ENCODE measurements at regions not wholly inside any gene's neighbourhood (a gene's known extent, or its start where the extent isn't known, plus 50 kb on each side); places are given as distances from the start of the nearest gene placed in this dataset.

DNA sequence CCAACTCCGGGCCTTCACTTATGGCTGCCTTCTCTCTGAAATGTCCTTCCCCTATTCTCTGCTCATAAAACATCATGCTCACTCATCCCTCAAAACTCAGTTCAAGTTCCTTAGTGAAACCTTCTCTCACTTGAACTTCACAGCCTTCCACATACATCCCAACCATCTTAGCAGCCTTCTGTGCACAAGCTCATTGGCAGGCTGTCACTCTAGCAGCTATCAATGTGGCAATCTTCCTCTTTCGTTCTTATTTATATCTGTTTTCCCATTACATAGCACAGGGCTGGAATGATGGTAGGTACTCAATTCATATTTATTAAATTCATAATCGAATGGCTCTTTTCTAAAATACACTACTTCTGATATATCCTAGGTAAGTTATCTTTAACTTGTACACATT lies 66.4 kb upstream of the MCTP2 start:
- H3K9me3 ChIP-seq (replicated peaks; ENCODE audit: control insufficient read depth, insufficient read depth, low read depth, low read length), result no peaks in the 10 kb centered on the region
- no peaks in the 10 kb centered on the region for H4K20me1 ChIP-seq (replicated peaks; ENCODE audit: control insufficient read depth, insufficient read depth, low read length)
- no peak overlapping the region for H3K4me3 ChIP-seq
- no peak overlapping the region for H3K27ac ChIP-seq (ENCODE audit: extremely low read depth, low read depth, low read length)
- no peak overlapping the region for H3K9ac ChIP-seq (ENCODE audit: insufficient read depth in 1 of 2, low read depth in 2 of 2, low read length in 2 of 2)
- in situ Hi-C loops (cut with MboI), result no loop called here
- H3K27me3 ChIP-seq (ENCODE audit: control insufficient read depth in 2 of 2, insufficient read depth in 2 of 2, low read length in 2 of 2), result no peaks in the 10 kb centered on the region
- no peak for DNase-seq (ENCODE audit: extremely low read depth in 1 of 4, low spot score in 3 of 4)
- no peaks in the 10 kb centered on the region for H3K79me2 ChIP-seq (ENCODE audit: control insufficient read depth, insufficient read depth, low read length)
- ChIA-PET CTCF (ENCODE audit: low intra/inter-chr PET ratio) (no interaction called here), POLR2A (no interaction called here)
- no peaks in the 10 kb centered on the region for H3K4me1 ChIP-seq (replicated peaks in 1 of 2; ENCODE audit: control insufficient read depth in 2 of 2, insufficient read depth in 2 of 2, low read length in 2 of 2)
- no peak overlapping the region for H2AFZ ChIP-seq (ENCODE audit: low read depth, low read length)
- no peak for FAIRE-seq
- intact Hi-C loops (cut with micrococcal nuclease), result loop anchor here (1.0 kb wide), 1 partner anchor 159 kb away; no protein-coding TSS in a partner anchor
- no peak for ATAC-seq
- BruUV-seq (replicated peaks), result no TSS peak
- no peaks in the 10 kb centered on the region for H3K9me1 ChIP-seq (ENCODE audit: control insufficient read depth, insufficient read depth, low read length)
- no peak overlapping the region for H3K4me2 ChIP-seq (ENCODE audit: insufficient read depth, low read length)
- no peak for TF ChIP-seq ZNF124 (CRISPR knock-in tag; IDR thresholded peaks at IDR 0.05)
- no peak for TF ChIP-seq KDM5B (IDR thresholded peaks at IDR 0.05; ENCODE audit: insufficient replicate concordance, low read depth, low read length)
- TF ChIP-seq, protein P1, sequence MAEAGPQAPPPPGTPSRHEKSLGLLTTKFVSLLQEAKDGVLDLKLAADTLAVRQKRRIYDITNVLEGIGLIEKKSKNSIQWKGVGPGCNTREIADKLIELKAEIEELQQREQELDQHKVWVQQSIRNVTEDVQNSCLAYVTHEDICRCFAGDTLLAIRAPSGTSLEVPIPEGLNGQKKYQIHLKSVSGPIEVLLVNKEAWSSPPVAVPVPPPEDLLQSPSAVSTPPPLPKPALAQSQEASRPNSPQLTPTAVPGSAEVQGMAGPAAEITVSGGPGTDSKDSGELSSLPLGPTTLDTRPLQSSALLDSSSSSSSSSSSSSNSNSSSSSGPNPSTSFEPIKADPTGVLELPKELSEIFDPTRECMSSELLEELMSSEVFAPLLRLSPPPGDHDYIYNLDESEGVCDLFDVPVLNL (CRISPR knock-in tag; IDR thresholded peaks at IDR 0.05; ENCODE audit: low read depth), result no peak
- no peak for TF ChIP-seq ETV6 (IDR thresholded peaks at IDR 0.05; ENCODE audit: borderline replicate concordance in 1 of 2, low read depth in 2 of 2, low read length in 1 of 2)
- TF ChIP-seq ETV6 (CRISPR knock-in tag; IDR thresholded peaks at IDR 0.05; ENCODE audit: borderline replicate concordance), result no peak
- no peak for TF ChIP-seq SIX5 (IDR thresholded peaks at IDR 0.05; ENCODE audit: borderline replicate concordance in 1 of 2, insufficient read depth in 1 of 2, low read depth in 1 of 2, low read length in 2 of 2)
- no peak for TF ChIP-seq ZSCAN29 (IDR thresholded peaks at IDR 0.05)
- TF ChIP-seq, protein P2, sequence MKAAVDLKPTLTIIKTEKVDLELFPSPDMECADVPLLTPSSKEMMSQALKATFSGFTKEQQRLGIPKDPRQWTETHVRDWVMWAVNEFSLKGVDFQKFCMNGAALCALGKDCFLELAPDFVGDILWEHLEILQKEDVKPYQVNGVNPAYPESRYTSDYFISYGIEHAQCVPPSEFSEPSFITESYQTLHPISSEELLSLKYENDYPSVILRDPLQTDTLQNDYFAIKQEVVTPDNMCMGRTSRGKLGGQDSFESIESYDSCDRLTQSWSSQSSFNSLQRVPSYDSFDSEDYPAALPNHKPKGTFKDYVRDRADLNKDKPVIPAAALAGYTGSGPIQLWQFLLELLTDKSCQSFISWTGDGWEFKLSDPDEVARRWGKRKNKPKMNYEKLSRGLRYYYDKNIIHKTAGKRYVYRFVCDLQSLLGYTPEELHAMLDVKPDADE (conservative IDR thresholded peaks at IDR 0.05; ENCODE audit: control insufficient read depth, low read depth, low read length), result no peak
- TF ChIP-seq ZNF274 (IDR thresholded peaks at IDR 0.05; ENCODE audit: borderline replicate concordance, low read depth, low read length), result no peak
- TF ChIP-seq SMARCC2 (IDR thresholded peaks at IDR 0.05; ENCODE audit: low read depth), result no peak
- no peak for TF ChIP-seq ZNF324 (CRISPR knock-in tag; IDR thresholded peaks at IDR 0.05)
- TF ChIP-seq, protein P3, sequence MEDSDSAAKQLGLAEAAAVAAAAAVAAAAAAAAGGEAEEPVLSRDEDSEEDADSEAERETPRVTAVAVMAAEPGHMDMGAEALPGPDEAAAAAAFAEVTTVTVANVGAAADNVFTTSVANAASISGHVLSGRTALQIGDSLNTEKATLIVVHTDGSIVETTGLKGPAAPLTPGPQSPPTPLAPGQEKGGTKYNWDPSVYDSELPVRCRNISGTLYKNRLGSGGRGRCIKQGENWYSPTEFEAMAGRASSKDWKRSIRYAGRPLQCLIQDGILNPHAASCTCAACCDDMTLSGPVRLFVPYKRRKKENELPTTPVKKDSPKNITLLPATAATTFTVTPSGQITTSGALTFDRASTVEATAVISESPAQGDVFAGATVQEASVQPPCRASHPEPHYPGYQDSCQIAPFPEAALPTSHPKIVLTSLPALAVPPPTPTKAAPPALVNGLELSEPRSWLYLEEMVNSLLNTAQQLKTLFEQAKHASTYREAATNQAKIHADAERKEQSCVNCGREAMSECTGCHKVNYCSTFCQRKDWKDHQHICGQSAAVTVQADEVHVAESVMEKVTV (CRISPR knock-in tag; IDR thresholded peaks at IDR 0.05), result no peak
- WGBS (ENCODE audit: insufficient coverage, low coverage, missing lambda C conversion rate), result 4% methylated on average over 3 of the region's 3 CpGs
- no peaks in the 10 kb centered on the region for H3K36me3 ChIP-seq (ENCODE audit: control insufficient read depth, insufficient read depth, low read length)

Data from K562 (cell line).